ENCODE measurements at regions not wholly inside any gene's neighbourhood (a gene's known extent, or its start where the extent isn't known, plus 50 kb on each side); places are given as distances from the start of the nearest gene placed in this dataset.

- ATAC-seq (ENCODE audit: poor library complexity) (no peak), DNase-seq (no peak)
- intact Hi-C loops (cut with DNase I), result no loop called here
Observed at GRCh38 chr13:39149896-39150295, 111.6 kb downstream of the NHLRC3 start.

DNA sequence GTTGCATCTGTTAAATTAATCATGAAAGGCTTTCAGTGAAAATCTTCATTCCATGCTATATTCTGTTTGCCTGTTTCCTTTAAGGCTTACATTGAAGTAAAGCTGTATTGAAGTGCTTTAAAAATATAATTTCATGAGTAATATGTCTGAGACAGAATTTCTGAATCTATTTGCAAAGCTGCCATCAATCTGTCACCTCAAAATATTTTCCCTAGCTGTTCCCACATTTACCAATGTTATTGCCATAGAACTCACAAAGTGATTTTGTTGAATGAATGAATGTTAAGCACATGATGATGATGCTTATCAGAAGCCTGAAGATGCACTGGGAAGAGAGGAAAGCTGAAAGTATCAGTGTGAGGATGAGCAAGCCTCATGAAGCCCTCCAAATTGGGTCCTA lies 115.8 kb downstream of the NHLRC3 start:
- DNase-seq, result no peak
- intact Hi-C loops (cut with DNase I), result no loop called here
- ATAC-seq (ENCODE audit: poor library complexity), result no peak

- ATAC-seq (ENCODE audit: poor library complexity), result peak; percentile 12
- intact Hi-C loops (cut with DNase I), result no loop called here
- DNase-seq, result no peak
Observed at GRCh38 chr13:39159393-39159792, 121.1 kb downstream of the NHLRC3 start.

- ATAC-seq (ENCODE audit: poor library complexity), result no peak
- intact Hi-C loops (cut with DNase I), result no loop called here
- no peak for DNase-seq
Observed at GRCh38 chr13:39159846-39160370, 121.7 kb downstream of the NHLRC3 start.

GRCh38 chr13:39167018-39167417 lies 128.8 kb downstream of the NHLRC3 start:
- no peak for DNase-seq
- ATAC-seq (ENCODE audit: poor library complexity), result peak; percentile 69
- intact Hi-C loops (cut with DNase I), result no loop called here

DNA sequence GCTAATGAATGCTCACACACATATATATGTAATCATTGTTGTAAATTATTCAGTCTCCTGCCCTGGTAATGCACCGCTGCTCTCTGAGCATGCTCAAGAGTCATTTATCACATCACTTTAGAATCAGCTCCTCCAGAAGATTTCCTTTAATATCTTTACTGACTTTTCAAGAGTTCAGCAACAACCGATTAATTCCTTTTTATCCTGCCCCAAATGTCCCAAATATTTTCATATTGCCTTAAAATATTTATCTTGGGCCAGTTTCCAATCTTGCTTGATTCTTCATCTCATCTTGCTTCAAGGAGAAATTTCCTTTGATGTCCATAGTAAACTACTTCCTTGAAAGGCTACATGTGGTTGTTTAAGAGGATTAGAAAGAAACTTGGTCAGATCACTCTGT lies 132.5 kb downstream of the NHLRC3 start:
- DNase-seq (no peak), ATAC-seq (ENCODE audit: poor library complexity) (no peak)
- intact Hi-C loops (cut with DNase I), result no loop called here

DNA sequence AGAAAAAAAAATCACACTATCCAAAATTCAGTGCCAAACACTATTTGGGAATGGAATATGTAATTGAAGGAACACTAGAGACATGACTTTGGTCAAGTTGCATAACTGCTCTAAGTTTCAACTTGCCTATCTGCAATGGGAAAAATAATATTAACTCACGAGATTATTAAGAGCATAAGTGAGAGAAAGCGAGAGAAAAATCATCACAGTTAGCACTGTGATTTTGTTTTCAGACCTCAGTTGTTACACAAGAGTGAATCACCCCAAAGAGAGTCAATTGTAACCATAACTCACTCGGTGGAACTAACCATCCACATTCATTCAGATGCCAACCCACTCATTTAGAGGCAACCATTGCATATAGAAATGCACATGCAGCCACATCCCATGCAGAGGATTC lies 147.1 kb downstream of the NHLRC3 start:
- intact Hi-C loops (cut with DNase I), result no loop called here
- ATAC-seq (ENCODE audit: poor library complexity) (peak; percentile 72), DNase-seq (no peak)

DNA sequence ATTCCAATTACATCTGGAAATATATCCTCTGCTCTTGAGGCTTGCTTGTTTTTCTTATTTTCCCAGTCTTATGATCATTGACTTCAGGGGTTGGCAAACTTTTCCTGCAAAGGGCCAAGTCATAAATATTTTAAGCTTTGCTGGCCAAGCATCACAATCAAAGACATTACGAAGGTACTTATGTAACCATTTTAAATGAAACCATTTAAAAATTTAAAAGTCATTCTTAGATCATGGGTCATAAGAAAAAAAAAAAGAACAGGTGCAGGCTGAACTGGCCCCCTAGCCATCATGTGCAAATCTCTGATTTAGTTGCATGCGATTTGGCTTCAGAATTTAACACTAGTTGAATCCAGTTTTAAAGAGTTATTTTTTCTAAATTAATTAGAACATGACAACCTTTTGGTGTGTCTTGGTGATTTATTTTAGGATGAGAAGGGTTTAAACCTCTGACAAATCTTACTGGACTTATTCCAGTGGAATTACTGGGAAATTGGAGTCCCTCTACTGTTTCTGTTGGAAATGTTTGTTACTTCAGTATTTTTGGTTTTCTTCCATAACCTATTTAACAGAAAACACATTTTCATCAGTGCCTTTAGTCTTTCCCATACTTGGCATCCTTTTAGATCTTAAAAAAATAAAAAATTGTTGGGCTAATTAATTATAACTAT lies 148.1 kb downstream of the NHLRC3 start:
- DNase-seq (no peak), ATAC-seq (ENCODE audit: poor library complexity) (peak; percentile 78)
- intact Hi-C loops (cut with DNase I), result no loop called here

GRCh38 chr13:39189778-39190177 lies 151.5 kb downstream of the NHLRC3 start:
- DNase-seq, result no peak
- intact Hi-C loops (cut with DNase I), result no loop called here
- no peak for ATAC-seq (ENCODE audit: poor library complexity)

DNA sequence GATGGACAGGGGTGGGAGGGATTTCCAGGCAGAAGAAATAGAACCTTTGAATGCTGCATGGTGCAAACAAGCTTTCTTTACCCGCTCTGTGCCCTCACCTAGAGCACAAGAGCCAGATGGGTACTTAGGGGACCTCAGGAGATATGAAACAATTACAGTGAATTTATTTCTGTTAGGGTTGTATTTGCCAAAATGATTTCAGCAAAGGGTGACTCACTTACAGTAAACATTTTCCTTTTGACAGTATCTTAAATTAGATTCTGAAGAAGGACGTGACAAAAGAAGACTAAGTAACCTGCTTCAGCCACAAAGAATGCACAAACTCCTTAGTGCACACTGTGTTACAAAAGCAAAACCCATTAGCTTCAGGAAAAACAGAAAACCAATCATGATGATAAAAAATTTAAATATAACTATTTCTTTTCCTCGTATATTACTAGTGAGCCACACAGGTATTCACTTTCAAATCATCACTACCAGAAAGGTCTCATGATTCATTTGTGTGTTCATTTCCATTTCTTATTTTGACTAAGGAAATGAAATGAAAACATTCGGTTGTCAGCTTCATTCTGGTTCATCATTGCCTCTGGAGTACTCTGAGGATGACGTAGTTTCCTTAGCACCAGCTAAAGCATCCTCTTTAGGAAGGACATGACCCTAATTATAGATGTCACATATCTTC lies 158.8 kb downstream of the NHLRC3 start:
- intact Hi-C loops (cut with DNase I), result no loop called here
- ATAC-seq (ENCODE audit: poor library complexity) (peak; percentile 22), DNase-seq (no peak)

- ATAC-seq (ENCODE audit: poor library complexity), result no peak
- DNase-seq, result no peak
- intact Hi-C loops (cut with DNase I), result no loop called here
Observed at GRCh38 chr13:39197647-39198007, 159.4 kb downstream of the NHLRC3 start.

- intact Hi-C loops (cut with DNase I), result no loop called here
- DNase-seq (no peak), ATAC-seq (ENCODE audit: poor library complexity) (no peak)
Observed at GRCh38 chr13:39200249-39200910, 162.1 kb downstream of the NHLRC3 start.

DNA sequence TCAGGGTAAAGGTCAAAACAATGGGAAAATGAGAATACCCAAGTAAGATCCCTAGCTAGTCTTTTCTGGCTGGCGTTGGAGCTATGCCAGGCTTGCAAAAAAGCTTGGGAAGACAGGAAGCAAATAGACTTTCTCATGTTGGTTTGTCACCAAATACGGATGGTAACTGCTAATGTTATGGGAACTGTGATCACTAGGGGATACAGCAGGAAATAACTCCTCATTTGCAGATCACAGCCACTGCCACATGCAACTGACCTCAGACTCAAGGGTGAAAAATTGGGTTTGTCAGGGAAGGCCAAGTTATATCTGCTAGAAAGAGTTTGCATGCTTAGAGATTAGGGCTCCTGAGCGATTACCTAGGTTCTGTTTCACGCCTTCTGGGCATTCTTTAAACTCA lies 162.9 kb downstream of the NHLRC3 start:
- intact Hi-C loops (cut with DNase I), result no loop called here
- ATAC-seq (ENCODE audit: poor library complexity) (no peak), DNase-seq (no peak)

GRCh38 chr13:39202746-39203145 lies 164.5 kb downstream of the NHLRC3 start:
- DNase-seq, result no peak
- intact Hi-C loops (cut with DNase I), result no loop called here
- ATAC-seq (ENCODE audit: poor library complexity), result no peak

DNA sequence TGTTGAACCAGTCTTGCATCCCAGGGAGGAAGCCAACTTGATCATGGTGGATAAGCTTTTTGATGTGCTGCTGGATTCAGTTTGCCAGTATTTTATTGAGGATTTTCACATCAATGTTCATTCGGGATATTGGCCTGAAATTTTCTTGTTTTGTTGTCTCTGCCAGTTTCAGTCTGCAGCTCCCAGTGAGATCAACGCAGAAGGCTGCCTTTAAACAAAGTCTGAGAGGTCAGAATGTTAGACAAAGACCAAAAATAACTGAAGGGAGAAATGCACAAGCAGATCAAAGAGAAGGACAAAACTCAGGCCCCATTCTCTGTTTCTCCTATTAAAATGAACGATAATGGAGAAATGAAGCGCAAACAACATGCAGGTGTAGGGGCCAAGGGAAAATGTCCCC lies 170.4 kb downstream of the NHLRC3 start:
- DNase-seq (no peak), ATAC-seq (ENCODE audit: poor library complexity) (no peak)
- intact Hi-C loops (cut with DNase I), result no loop called here

DNA sequence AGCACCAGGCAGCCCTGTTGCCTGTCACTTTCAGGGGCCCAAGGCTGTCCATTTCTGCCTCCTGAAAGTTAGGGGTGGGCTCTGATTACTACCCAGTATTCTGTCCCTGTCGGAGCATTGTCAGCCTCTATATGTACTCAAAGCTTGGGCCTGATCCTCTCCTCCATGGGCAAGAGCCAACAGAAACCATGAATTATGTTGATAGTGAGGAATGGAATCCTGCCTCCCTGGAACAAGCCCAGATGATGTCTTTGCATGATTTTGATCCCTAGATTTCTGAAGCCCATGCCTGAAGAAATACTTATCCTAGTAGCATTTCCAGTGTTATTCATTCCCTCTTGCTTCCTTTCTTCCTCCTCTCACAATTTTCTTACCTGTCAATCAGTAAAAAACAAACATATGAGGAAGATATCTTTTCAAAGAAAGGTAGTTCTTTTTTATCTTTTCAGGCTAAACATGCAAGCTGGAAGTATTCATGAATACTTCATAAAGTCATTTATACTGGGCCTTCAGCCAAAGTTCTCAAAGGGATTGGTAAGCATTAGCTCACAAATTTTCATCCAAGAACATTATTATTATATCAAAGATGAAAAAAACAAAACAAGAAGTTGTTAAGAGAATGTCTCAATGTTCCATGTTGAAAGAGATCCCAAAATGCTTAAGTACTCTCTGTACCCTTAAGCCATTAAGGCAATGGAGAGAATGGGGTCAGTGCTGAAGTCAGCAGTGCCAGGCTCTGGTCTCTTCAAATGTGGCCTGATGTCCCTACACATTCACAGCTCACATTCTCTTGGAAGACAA lies 171.7 kb downstream of the NHLRC3 start:
- ATAC-seq (ENCODE audit: poor library complexity) (peak; percentile 69), DNase-seq (no peak)
- intact Hi-C loops (cut with DNase I), result no loop called here

GRCh38 chr13:39210961-39211534 lies 172.8 kb downstream of the NHLRC3 start:
- no peak for DNase-seq
- intact Hi-C loops (cut with DNase I), result no loop called here
- ATAC-seq (ENCODE audit: poor library complexity), result no peak

- ATAC-seq (ENCODE audit: poor library complexity), result no peak
Observed at GRCh38 chr13:39215971-39216370, 177.7 kb downstream of the NHLRC3 start.

DNA sequence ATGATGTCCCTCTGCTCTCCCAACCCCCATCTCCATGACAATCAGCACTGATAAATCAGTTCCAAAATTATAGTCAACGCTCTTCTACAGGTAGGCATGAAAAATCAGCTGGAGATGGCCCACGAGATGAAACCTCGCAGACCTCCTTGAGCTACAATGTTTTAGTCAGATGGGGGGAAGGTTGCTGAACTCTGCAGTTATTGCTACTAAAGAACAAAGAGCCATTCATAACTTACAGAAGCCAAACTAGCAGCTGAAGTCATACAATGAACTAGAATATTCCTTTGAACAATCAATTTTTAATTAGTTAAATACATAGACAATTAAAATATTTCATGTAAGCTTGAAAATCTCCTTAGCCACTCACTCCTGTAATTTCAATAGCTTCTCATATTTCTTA lies 179.2 kb downstream of the NHLRC3 start:
- DNase-seq (no peak), ATAC-seq (ENCODE audit: poor library complexity) (no peak)
- intact Hi-C loops (cut with DNase I), result no loop called here

More at GRCh38 chr13:39215971-39216370, 177.7 kb downstream of the NHLRC3 start:
- intact Hi-C loops (cut with DNase I), result no loop called here
- DNase-seq, result no peak
